DND-41 (cell line): ENCODE measurements at regions not wholly inside any gene's neighbourhood (a gene's known extent, or its start where the extent isn't known, plus 50 kb on each side); places are given as distances from the start of the nearest gene placed in this dataset.

Experiments used
- CTCF ChIP-seq: IDR thresholded peaks from 2 replicates; pipeline ENCODE4 v1.5.1; 2012; ENCODE audit warnings: borderline replicate concordance, low read length, moderate library complexity, mild to moderate bottlenecking; ENCODE audit not compliant: poor library complexity, severe bottlenecking; ENCODE audit errors: extremely low read depth
- EZH2 ChIP-seq: IDR thresholded peaks from 3 replicates; pipeline ENCODE4 v1.6.1; 2012; ENCODE audit warnings: borderline replicate concordance, low read depth, mild to moderate bottlenecking, moderate library complexity, low read length, inconsistent platforms; ENCODE audit not compliant: severe bottlenecking

GRCh38 chrX:39802908-39803307 is 294.9 kb downstream of the BCOR start:
- TF ChIP-seq CTCF (no peak), EZH2 (no peak)
